Ammon's horn (tissue), 1 donor: ENCODE measurements at regions not wholly inside any gene's neighbourhood (a gene's known extent, or its start where the extent isn't known, plus 50 kb on each side); places are given as distances from the start of the nearest gene placed in this dataset.

Experiments used
- DNase-seq: peaks from one replicate; pipeline ENCODE4 v3.0.0-alpha.2; 2016; ENCODE audit warnings: low spot score

GRCh38 chr12:115423546-115423987 is 739.6 kb upstream of the TBX3 start:
- DNase-seq, result peak; percentile 4

GRCh38 chr12:115422845-115423545 is 739.0 kb upstream of the TBX3 start:
- DNase-seq, result no peak

- DNase-seq, result no peak
Measured at GRCh38 chr12:115421796-115422709, 738.1 kb upstream of the TBX3 start.

- no peak for DNase-seq
Measured at GRCh38 chr12:115421350-115421749, 737.4 kb upstream of the TBX3 start.

GRCh38 chr12:115419145-115419646 is 735.2 kb upstream of the TBX3 start:
- no peak for DNase-seq

GRCh38 chr12:115417610-115418009 is 733.6 kb upstream of the TBX3 start:
- DNase-seq, result no peak

GRCh38 chr12:115416869-115417268 is 732.9 kb upstream of the TBX3 start:
- DNase-seq, result no peak

GRCh38 chr12:115413626-115414025 is 729.7 kb upstream of the TBX3 start:
- no peak for DNase-seq

- DNase-seq, result no peak
Measured at GRCh38 chr12:115412831-115413230, 728.9 kb upstream of the TBX3 start.

GRCh38 chr12:115411121-115411520 is 727.1 kb upstream of the TBX3 start:
- DNase-seq, result no peak

- DNase-seq, result no peak
Measured at GRCh38 chr12:115408642-115409041, 724.7 kb upstream of the TBX3 start.

GRCh38 chr12:115407723-115408122 is 723.7 kb upstream of the TBX3 start:
- DNase-seq, result no peak

GRCh38 chr12:115407036-115407435 is 723.1 kb upstream of the TBX3 start:
- DNase-seq, result no peak

GRCh38 chr12:115405471-115405860 is 721.5 kb upstream of the TBX3 start:
- no peak for DNase-seq

- no peak for DNase-seq
Measured at GRCh38 chr12:115404761-115405470, 720.9 kb upstream of the TBX3 start.

GRCh38 chr12:115403689-115404088 is 719.7 kb upstream of the TBX3 start:
- DNase-seq, result no peak

GRCh38 chr12:115403253-115403652 is 719.3 kb upstream of the TBX3 start:
- no peak for DNase-seq

- DNase-seq, result no peak
Measured at GRCh38 chr12:115402443-115403180, 718.6 kb upstream of the TBX3 start.

- no peak for DNase-seq
Measured at GRCh38 chr12:115401761-115402160, 717.8 kb upstream of the TBX3 start.

GRCh38 chr12:115400011-115400410 is 716.0 kb upstream of the TBX3 start:
- DNase-seq, result no peak

- no peak for DNase-seq
Measured at GRCh38 chr12:115398311-115398781, 714.4 kb upstream of the TBX3 start.

GRCh38 chr12:115396567-115396966 is 712.6 kb upstream of the TBX3 start:
- DNase-seq, result no peak
